Adrenal gland (tissue), 9 donors: ENCODE measurements at regions not wholly inside any gene's neighbourhood (a gene's known extent, or its start where the extent isn't known, plus 50 kb on each side); places are given as distances from the start of the nearest gene placed in this dataset.

Experiments
- DNase-seq, 7 donors: peaks; one replicate each; pipeline ENCODE4 v3.0.0-alpha.2; 2019 to 2020
- H3K27ac ChIP-seq, 5 donors: fragments of 200-600 bp; sonication (generic) in 4 of 5; 1 replicate in 3 of 5; 2 replicates in 2 of 5; pipeline versions ENCODE4 v1.5.1 to v1.8.0; 2016 to 2020; ENCODE audit warnings: mild to moderate bottlenecking in 1 of 5
- H3K27me3 ChIP-seq: fragments of 200-600 bp; 2 replicates; pipeline ENCODE4 v1.8.0; 2021
- H3K36me3 ChIP-seq, 2 donors: fragments of 200-600 bp; replicated peaks in 1 of 2; 1 replicate in 1 of 2; 2 replicates in 1 of 2; pipeline versions ENCODE4 v1.5.1 to v1.8.0; 2018 to 2022
- H3K4me1 ChIP-seq, 2 donors: fragments of 200-600 bp; replicated peaks in 1 of 2; 1 replicate in 1 of 2; 2 replicates in 1 of 2; pipeline versions ENCODE4 v1.5.1 to v1.8.0; 2018 to 2021
- H3K4me3 ChIP-seq, 4 donors: fragments of 200-600 bp; sonication (generic) in 3 of 4; one replicate each; pipeline ENCODE4 v1.5.1; 2016 to 2018
- H3K9me3 ChIP-seq, 3 donors: fragments of 200-600 bp; sonication (generic) in 1 of 3; replicated peaks in 1 of 3; 1 replicate in 2 of 3; 2 replicates in 1 of 3; pipeline versions ENCODE4 v1.5.1 to v1.8.0; 2016 to 2021
- POLR2A ChIP-seq, 2 donors: fragments of 450-650 bp; IDR thresholded peaks; one replicate each; pipeline ENCODE4 v1.6.1; 2017; ENCODE audit warnings: antibody characterized with exemption in 2 of 2, mild to moderate bottlenecking in 2 of 2, moderate library complexity in 1 of 2
- WGBS, 4 donors: extraction: QIAGEN DNeasy Blood & Tissue Kit in 2 of 4; methylation state at CpG; one replicate each; pipeline versions ENCODE4 v1.1.5 to v1.1.7; 2013 to 2017; 5-methylcytosine and 5-hydroxymethylcytosine counted together
- intact Hi-C, 2 donors: fragments of 100-400 bp; cut with DNase I; formaldehyde crosslinking; loops; one replicate each; pipeline versions ENCODE4 v1.14.1 to v1.15.0; 2022 to 2023
- TF ChIP-seq, protein P1 (sequence below), 6 experiments: fragments of 450-650 bp in 4 of 6; fragments of 200-600 bp in 2 of 6; sonication (generic) in 1 of 6; IDR thresholded peaks; 1 replicate in 5 of 6; 2 replicates in 1 of 6; pipeline versions ENCODE4 v1.5.1 to v1.8.0; 2016 to 2021; ENCODE audit warnings: antibody characterized with exemption in 6 of 6, mild to moderate bottlenecking in 2 of 6, moderate library complexity in 1 of 6
- donor health status: healthy with polysubstance abuse.
- donor health status: Bipolar disorder and iron deficiency.
- donor health status: DM: yes; HTN: yes; CAD: no.
- donor health status: DM: no; HTN: no; CAD: no.
- donor health status: DM: no; HTN: no; CAD: no.

DNA sequence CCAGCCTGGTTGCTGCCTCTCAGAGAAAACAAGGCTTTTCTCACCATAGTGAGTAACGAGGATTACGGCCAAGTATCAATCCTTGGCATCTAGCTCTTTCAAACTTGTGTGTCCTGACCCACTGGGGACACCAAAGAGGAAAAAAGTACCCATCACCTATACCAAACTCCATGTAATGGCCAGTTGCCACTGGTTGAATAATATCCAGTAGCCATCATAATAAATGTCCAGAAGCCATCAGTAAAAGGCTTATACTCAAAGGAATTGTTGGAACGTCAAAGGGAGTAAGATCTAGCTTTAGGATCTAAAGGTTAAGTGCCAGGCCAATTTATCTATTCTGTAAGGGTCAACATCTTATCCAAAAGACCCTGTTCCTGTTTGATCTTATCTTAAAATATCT, 91.1 kb downstream of the PTPRS start:
- Histone ChIP-seq H3K27me3 (no peaks in the 10 kb centered on the region), H3K4me1 (no peaks in the 10 kb centered on the region), H3K36me3 (peaks cover 0 to 7% of the 10 kb centered on the region in 2 donors), H3K27ac (no peak overlapping the region), H3K4me3 (no peak overlapping the region), H3K9me3 (peaks cover 0 to under 1% (median 0%) of the 10 kb centered on the region in 3 donors)
- intact Hi-C loops = no loop called here
- DNase-seq = no peak
- 57 to 91% (median 87%) methylated on average over 3 of the region's 3 CpGs for WGBS, 4 donors
- no peak for TF ChIP-seq POLR2A (IDR thresholded peaks at IDR 0.05)
- TF ChIP-seq, protein P1, sequence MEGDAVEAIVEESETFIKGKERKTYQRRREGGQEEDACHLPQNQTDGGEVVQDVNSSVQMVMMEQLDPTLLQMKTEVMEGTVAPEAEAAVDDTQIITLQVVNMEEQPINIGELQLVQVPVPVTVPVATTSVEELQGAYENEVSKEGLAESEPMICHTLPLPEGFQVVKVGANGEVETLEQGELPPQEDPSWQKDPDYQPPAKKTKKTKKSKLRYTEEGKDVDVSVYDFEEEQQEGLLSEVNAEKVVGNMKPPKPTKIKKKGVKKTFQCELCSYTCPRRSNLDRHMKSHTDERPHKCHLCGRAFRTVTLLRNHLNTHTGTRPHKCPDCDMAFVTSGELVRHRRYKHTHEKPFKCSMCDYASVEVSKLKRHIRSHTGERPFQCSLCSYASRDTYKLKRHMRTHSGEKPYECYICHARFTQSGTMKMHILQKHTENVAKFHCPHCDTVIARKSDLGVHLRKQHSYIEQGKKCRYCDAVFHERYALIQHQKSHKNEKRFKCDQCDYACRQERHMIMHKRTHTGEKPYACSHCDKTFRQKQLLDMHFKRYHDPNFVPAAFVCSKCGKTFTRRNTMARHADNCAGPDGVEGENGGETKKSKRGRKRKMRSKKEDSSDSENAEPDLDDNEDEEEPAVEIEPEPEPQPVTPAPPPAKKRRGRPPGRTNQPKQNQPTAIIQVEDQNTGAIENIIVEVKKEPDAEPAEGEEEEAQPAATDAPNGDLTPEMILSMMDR (IDR thresholded peaks at IDR 0.05) = no peak

DNA sequence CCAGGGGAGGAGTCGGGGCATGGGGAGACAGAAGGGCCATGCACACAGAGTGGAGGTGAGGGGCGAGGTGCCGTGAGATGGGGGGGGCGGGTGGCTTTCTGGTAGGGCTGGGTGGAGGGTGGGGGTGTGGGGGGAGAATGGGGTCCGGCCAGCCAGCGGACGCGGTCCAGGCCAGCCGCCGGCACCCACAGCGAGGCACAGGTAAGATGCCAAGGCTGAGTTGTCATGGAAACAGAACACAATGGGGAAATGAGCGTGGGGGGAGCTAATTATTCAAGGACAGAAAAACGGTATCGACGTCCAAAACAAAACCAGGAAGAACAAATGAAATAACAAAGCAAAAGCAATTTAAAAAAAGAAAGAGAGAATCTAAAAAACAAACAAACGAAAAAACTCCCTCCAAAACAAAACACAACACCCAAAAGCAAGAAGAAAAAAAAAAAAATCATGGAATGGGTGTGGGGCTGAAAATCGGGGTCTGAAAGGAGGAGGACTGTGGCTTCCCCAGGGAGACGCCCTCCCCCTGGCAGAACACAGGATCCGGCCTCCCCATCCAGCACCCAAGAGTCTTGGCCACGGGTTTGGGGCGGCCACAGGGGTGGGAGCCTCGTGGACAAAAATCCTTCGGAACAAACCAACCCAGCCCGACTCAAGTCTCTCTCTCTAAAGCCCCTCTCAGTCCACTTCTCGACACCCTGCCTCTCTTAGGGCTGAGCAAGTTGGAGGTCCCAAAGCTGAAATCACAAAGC, 92.5 kb downstream of the PTPRS start:
- no peak overlapping the region for H3K4me3 ChIP-seq
- H3K36me3 ChIP-seq = peaks cover 0 to 17% of the 10 kb centered on the region in 2 donors
- 61 to 72% (median 66%) methylated on average over 24 to 25 of the region's 25 CpGs for WGBS, 4 donors
- intact Hi-C loops = no loop called here
- H3K27me3 ChIP-seq = no peaks in the 10 kb centered on the region
- TF ChIP-seq POLR2A (IDR thresholded peaks at IDR 0.05) = no peak
- TF ChIP-seq, protein P1 (IDR thresholded peaks at IDR 0.05) = no peak
- H3K27ac ChIP-seq = no peak overlapping the region
- H3K4me1 ChIP-seq = no peaks in the 10 kb centered on the region
- H3K9me3 ChIP-seq = no peaks in the 10 kb centered on the region
- no peak for DNase-seq

DNA sequence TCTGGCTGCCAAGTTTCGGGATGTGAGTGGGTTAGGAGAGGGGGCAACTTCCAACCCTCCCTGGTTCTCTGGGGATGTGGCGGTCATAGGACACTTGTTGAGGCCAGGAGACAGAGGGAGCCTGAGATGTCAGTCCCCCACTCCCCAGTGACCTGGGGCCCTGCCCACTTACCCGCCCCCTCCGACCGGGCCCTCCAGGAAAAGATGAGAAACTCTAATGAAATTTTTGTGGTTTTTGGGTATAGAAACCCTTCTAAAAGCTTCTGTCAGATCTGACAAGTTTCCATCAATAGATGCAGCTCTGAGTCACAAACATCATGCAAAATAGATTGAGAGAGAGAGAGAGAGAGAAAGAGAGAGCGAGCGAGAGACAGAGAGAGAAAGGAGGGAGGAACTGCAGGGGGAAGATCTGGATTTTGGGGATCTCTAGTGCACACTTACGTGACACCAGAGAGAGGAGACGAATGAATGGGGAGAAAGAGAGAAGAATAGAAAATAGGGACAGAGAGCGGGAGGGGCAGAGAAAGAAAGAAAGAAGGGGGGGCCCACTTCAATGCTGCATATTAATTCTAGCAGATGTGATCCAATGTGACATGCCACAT, 94.0 kb downstream of the PTPRS start:
- no peaks in the 10 kb centered on the region for H3K9me3 ChIP-seq

More for the DNA sequence above, 94.0 kb downstream of the PTPRS start:
- DNase-seq = no peak
- Histone ChIP-seq H3K27ac (no peak overlapping the region), H3K4me3 (no peak overlapping the region), H3K36me3 (peaks cover 0 to 20% of the 10 kb centered on the region in 2 donors), H3K27me3 (no peaks in the 10 kb centered on the region), H3K4me1 (no peaks in the 10 kb centered on the region)
- 83 to 90% (median 88%) methylated on average over 8 to 10 of the region's 10 CpGs for WGBS, 4 donors
- no peak for TF ChIP-seq POLR2A (IDR thresholded peaks at IDR 0.05)
- TF ChIP-seq, protein P1 (IDR thresholded peaks at IDR 0.05) = no peak
- intact Hi-C loops = no loop called here
